Testis (tissue), 2 donors: ENCODE measurements at regions not wholly inside any gene's neighbourhood (a gene's known extent, or its start where the extent isn't known, plus 50 kb on each side); places are given as distances from the start of the nearest gene placed in this dataset.

Source experiments
- DNase-seq: peaks from one replicate; pipeline ENCODE4 v3.0.0-alpha.2; 2019
- H3K27ac ChIP-seq, 2 donors: fragments of 200-600 bp; sonication (generic); one replicate each; pipeline ENCODE4 v1.5.1; 2019
- H3K27me3 ChIP-seq: fragments of 200-600 bp; sonication (generic); one replicate; pipeline ENCODE4 v1.5.1; 2019
- H3K36me3 ChIP-seq: fragments of 200-600 bp; sonication (generic); one replicate; pipeline ENCODE4 v1.5.1; 2017; ENCODE audit warnings: low read depth; ENCODE audit errors: missing control alignments
- H3K4me1 ChIP-seq: fragments of 200-600 bp; sonication (generic); one replicate; pipeline ENCODE4 v1.5.1; 2019
- H3K4me3 ChIP-seq, 2 donors: fragments of 200-600 bp; sonication (generic); one replicate each; pipeline ENCODE4 v1.5.1; 2017 to 2019
- H3K9me3 ChIP-seq: fragments of 200-600 bp; sonication (generic); one replicate; pipeline ENCODE4 v1.5.1; 2017
- POLR2A ChIP-seq: fragments of 450-650 bp; IDR thresholded peaks from one replicate; pipeline ENCODE4 v1.6.1; 2017; ENCODE audit warnings: antibody characterized with exemption, mild to moderate bottlenecking, moderate library complexity
- WGBS, 2 donors: methylation state at CpG; one replicate each; pipeline ENCODE4 v1.1.5; 2018; 5-methylcytosine and 5-hydroxymethylcytosine counted together
- intact Hi-C: fragments of 100-400 bp; cut with DNase I; formaldehyde crosslinking; loops from one replicate; pipeline ENCODE4 v1.15.1; 2023; ENCODE audit warnings: low total_unique reads
- TF ChIP-seq, protein P1 (sequence below), 3 experiments: fragments of 450-650 bp in 2 of 3; fragments of 200-600 bp in 1 of 3; sonication (generic) in 1 of 3; IDR thresholded peaks; one replicate each; pipeline ENCODE4 v1.5.1; 2016 to 2019; ENCODE audit warnings: antibody characterized with exemption in 3 of 3, mild to moderate bottlenecking in 2 of 3, moderate library complexity in 1 of 3

GRCh38 chr18:55054021-55054990 lies 95.0 kb upstream of the CCDC68 start:
- intact Hi-C loops: no loop called here
- H3K4me3 ChIP-seq: peak overlapping the region in 1 of 2 donors; percentile 1
- 68 to 76% methylated on average over 24 of the region's 24 CpGs for WGBS, 2 donors
- no peak for DNase-seq
- no peaks in the 10 kb centered on the region for H3K27me3 ChIP-seq
- no peaks in the 10 kb centered on the region for H3K4me1 ChIP-seq
- no peaks in the 10 kb centered on the region for H3K36me3 ChIP-seq
- H3K9me3 ChIP-seq: no peaks in the 10 kb centered on the region
- TF ChIP-seq, protein P1, sequence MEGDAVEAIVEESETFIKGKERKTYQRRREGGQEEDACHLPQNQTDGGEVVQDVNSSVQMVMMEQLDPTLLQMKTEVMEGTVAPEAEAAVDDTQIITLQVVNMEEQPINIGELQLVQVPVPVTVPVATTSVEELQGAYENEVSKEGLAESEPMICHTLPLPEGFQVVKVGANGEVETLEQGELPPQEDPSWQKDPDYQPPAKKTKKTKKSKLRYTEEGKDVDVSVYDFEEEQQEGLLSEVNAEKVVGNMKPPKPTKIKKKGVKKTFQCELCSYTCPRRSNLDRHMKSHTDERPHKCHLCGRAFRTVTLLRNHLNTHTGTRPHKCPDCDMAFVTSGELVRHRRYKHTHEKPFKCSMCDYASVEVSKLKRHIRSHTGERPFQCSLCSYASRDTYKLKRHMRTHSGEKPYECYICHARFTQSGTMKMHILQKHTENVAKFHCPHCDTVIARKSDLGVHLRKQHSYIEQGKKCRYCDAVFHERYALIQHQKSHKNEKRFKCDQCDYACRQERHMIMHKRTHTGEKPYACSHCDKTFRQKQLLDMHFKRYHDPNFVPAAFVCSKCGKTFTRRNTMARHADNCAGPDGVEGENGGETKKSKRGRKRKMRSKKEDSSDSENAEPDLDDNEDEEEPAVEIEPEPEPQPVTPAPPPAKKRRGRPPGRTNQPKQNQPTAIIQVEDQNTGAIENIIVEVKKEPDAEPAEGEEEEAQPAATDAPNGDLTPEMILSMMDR (IDR thresholded peaks at IDR 0.05): no peak
- no peak for TF ChIP-seq POLR2A
- no peak overlapping the region for H3K27ac ChIP-seq

GRCh38 chr18:55048892-55049291 lies 89.6 kb upstream of the CCDC68 start:
- Histone ChIP-seq H3K4me1 (no peaks in the 10 kb centered on the region), H3K36me3 (no peaks in the 10 kb centered on the region), H3K27ac (no peak overlapping the region), H3K4me3 (no peak overlapping the region), H3K27me3 (no peaks in the 10 kb centered on the region), H3K9me3 (no peaks in the 10 kb centered on the region)
- DNase-seq: no peak
- intact Hi-C loops: no loop called here
- TF ChIP-seq, protein P1 (IDR thresholded peaks at IDR 0.05): no peak
- 56 to 76% methylated on average over 3 of the region's 3 CpGs for WGBS, 2 donors

DNA sequence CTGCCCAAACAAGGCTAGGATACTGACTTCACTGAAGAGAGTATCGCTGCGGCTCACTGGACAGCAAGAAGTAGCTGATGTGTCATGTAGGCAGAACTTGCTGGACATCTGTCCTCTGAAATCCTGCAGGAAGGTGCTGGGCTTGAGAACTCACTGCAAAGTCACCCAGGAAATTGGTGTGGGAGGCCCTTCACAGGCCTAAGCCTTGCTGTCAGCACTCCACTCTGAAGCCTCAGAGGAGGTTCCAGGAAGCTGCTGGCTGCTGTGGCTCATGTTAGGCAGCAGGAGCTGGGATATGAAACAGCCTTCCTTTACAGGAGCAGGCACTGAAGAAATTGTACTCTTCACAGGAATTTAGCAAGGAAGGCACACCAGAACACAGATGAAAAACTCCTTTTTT lies 88.3 kb upstream of the CCDC68 start:
- Histone ChIP-seq H3K4me3 (no peak overlapping the region), H3K27me3 (no peaks in the 10 kb centered on the region), H3K36me3 (no peaks in the 10 kb centered on the region), H3K4me1 (no peaks in the 10 kb centered on the region), H3K27ac (no peak overlapping the region), H3K9me3 (no peaks in the 10 kb centered on the region)
- 92 to 97% methylated on average over 2 of the region's 2 CpGs for WGBS, 2 donors
- no peak for DNase-seq
- intact Hi-C loops: no loop called here
- TF ChIP-seq, protein P1 (IDR thresholded peaks at IDR 0.05): no peak
- no peak for TF ChIP-seq POLR2A

- 95 to 100% methylated on average over 1 of the region's 1 CpG for WGBS, 2 donors
- no peak overlapping the region for H3K27ac ChIP-seq
- DNase-seq: no peak
- no peaks in the 10 kb centered on the region for H3K9me3 ChIP-seq
- TF ChIP-seq, protein P1 (IDR thresholded peaks at IDR 0.05): no peak
- no peak for TF ChIP-seq POLR2A
- H3K4me1 ChIP-seq: no peaks in the 10 kb centered on the region
- H3K36me3 ChIP-seq: no peaks in the 10 kb centered on the region
- no peak overlapping the region for H3K4me3 ChIP-seq
- intact Hi-C loops: no loop called here
- H3K27me3 ChIP-seq: no peaks in the 10 kb centered on the region
Observed at GRCh38 chr18:55041366-55041765, 82.1 kb upstream of the CCDC68 start.

DNA sequence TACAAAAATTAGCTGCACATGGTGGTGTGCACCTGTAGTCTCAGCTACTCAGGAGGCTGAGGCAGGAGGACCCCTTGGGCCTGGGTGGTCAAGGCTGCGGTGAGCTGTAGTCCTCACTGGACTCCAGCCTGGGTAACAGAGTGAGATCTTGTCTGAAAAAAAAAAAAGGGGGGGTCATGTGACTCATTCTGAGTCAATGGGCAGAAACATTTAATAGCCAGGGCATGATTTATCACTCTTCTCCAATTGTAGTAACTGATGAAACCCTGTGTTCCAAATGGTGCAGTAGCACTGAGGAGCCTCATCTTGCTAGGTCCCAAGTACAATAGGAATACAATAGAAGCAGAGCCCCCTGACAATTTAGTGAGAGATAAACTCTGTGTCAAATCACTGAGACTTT lies 78.9 kb upstream of the CCDC68 start:
- Histone ChIP-seq H3K4me3 (no peak overlapping the region), H3K36me3 (no peaks in the 10 kb centered on the region), H3K27me3 (no peaks in the 10 kb centered on the region), H3K4me1 (no peaks in the 10 kb centered on the region), H3K9me3 (no peaks in the 10 kb centered on the region), H3K27ac (no peak overlapping the region)
- TF ChIP-seq POLR2A: no peak
- TF ChIP-seq, protein P1 (IDR thresholded peaks at IDR 0.05): no peak
- WGBS, 2 donors: 96 to 100% methylated on average over 1 of the region's 1 CpG
- DNase-seq: no peak
- intact Hi-C loops: no loop called here
